Trophoblast cell (in vitro differentiated cells and primary cell): ENCODE measurements at regions not wholly inside any gene's neighbourhood (a gene's known extent, or its start where the extent isn't known, plus 50 kb on each side); places are given as distances from the start of the nearest gene placed in this dataset.

Source experiments
- DNase-seq, 2 donors: peaks; one replicate each; pipeline ENCODE4 v3.0.0-alpha.2; 2016
- H2AFZ ChIP-seq: 2 replicates; pipeline ENCODE4 v1.6.1; 2013; ENCODE audit warnings: low read length, moderate library complexity, mild to moderate bottlenecking; ENCODE audit not compliant: insufficient read depth, poor library complexity
- H2AK5ac ChIP-seq: 2 replicates; pipeline ENCODE4 v1.6.1; 2013; ENCODE audit warnings: mild to moderate bottlenecking, low read length
- H2BK120ac ChIP-seq: 2 replicates; pipeline ENCODE4 v1.6.1; 2013; ENCODE audit warnings: low read length, mild to moderate bottlenecking, moderate library complexity; ENCODE audit not compliant: insufficient read depth, poor library complexity
- H2BK12ac ChIP-seq: 2 replicates; pipeline ENCODE4 v1.6.1; 2013; ENCODE audit warnings: mild to moderate bottlenecking, low read length, moderate library complexity
- H2BK5ac ChIP-seq: 2 replicates; pipeline ENCODE4 v1.6.1; 2013; ENCODE audit warnings: low read length, low read depth, moderate library complexity, mild to moderate bottlenecking; ENCODE audit not compliant: poor library complexity
- H3K14ac ChIP-seq: 2 replicates; pipeline ENCODE4 v1.6.1; 2013; ENCODE audit warnings: mild to moderate bottlenecking, low read length
- H3K18ac ChIP-seq: 2 replicates; pipeline ENCODE4 v1.6.1; 2013; ENCODE audit warnings: mild to moderate bottlenecking, low read length
- H3K23ac ChIP-seq: 2 replicates; pipeline ENCODE4 v1.6.1; 2013; ENCODE audit warnings: low read length
- H3K27ac ChIP-seq: 2 replicates; pipeline ENCODE4 v1.5.1; 2013; ENCODE audit warnings: low read depth, mild to moderate bottlenecking, inconsistent platforms, low read length, moderate library complexity
- H3K27me3 ChIP-seq: 2 replicates; pipeline ENCODE4 v1.6.1; 2013; ENCODE audit warnings: inconsistent platforms, mild to moderate bottlenecking, low read length, moderate library complexity; ENCODE audit not compliant: insufficient read depth
- H3K36me3 ChIP-seq, 2 experiments: 1 replicate in 1 of 2; 2 replicates in 1 of 2; pipeline ENCODE4 v1.6.1; 2013; ENCODE audit warnings: low read length in 2 of 2, mild to moderate bottlenecking in 2 of 2, moderate library complexity in 1 of 2; ENCODE audit not compliant: insufficient read depth in 2 of 2, control insufficient read depth in 1 of 2
- H3K4ac ChIP-seq: 2 replicates; pipeline ENCODE4 v1.6.1; 2013; ENCODE audit warnings: low read depth, mild to moderate bottlenecking, low read length, moderate library complexity
- H3K4me1 ChIP-seq, 2 experiments: 1 replicate in 1 of 2; 2 replicates in 1 of 2; pipeline ENCODE4 v1.6.1; 2013; ENCODE audit warnings: low read length in 2 of 2, mild to moderate bottlenecking in 2 of 2, moderate library complexity in 1 of 2; ENCODE audit not compliant: insufficient read depth in 2 of 2, control insufficient read depth in 1 of 2
- H3K4me2 ChIP-seq: 2 replicates; pipeline ENCODE4 v1.6.1; 2013; ENCODE audit warnings: inconsistent platforms, mild to moderate bottlenecking, low read length, moderate library complexity
- H3K4me3 ChIP-seq: 2 replicates; pipeline ENCODE4 v1.5.1; 2013; ENCODE audit warnings: mild to moderate bottlenecking, low read depth, low read length, inconsistent platforms
- H3K79me1 ChIP-seq: one replicate; pipeline ENCODE4 v1.6.1; 2013; ENCODE audit warnings: low read length
- H3K79me2 ChIP-seq: 2 replicates; pipeline ENCODE4 v1.6.1; 2013; ENCODE audit warnings: low read length, mild to moderate bottlenecking; ENCODE audit not compliant: control insufficient read depth, insufficient read depth, poor library complexity
- H3K9ac ChIP-seq: 2 replicates; pipeline ENCODE4 v1.6.1; 2013; ENCODE audit warnings: mild to moderate bottlenecking, low read length
- H3K9me3 ChIP-seq: 2 replicates; pipeline ENCODE4 v1.6.1; 2013; ENCODE audit warnings: low read depth, mild to moderate bottlenecking, control low read depth, inconsistent platforms, low read length; ENCODE audit not compliant: insufficient read depth
- H4K12ac ChIP-seq: 2 replicates; pipeline ENCODE4 v1.6.1; 2013; ENCODE audit warnings: low read depth, mild to moderate bottlenecking, low read length, moderate library complexity
- H4K8ac ChIP-seq: 2 replicates; pipeline ENCODE4 v1.6.1; 2013; ENCODE audit warnings: low read depth, mild to moderate bottlenecking, low read length, moderate library complexity
- H4K91ac ChIP-seq: one replicate; pipeline ENCODE4 v1.6.1; 2013; ENCODE audit warnings: low read depth, mild to moderate bottlenecking, low read length, moderate library complexity
- WGBS: extraction: QIAGEN DNeasy Blood & Tissue Kit; methylation state at CpG from one replicate; pipeline ENCODE4 v1.1.7; 2013; ENCODE audit warnings: missing lambda C conversion rate; ENCODE audit not compliant: insufficient read length, insufficient coverage; ENCODE audit errors: extremely low coverage; 5-methylcytosine and 5-hydroxymethylcytosine counted together

GRCh38 chr5:124643336-124643735, 103.1 kb downstream of the ZNF608 start:
- Histone ChIP-seq H3K79me2 (peaks cover under 1% of the 10 kb centered on the region), H3K23ac (no peak overlapping the region), H2BK120ac (no peak overlapping the region), H3K18ac (no peak overlapping the region), H4K12ac (no peak overlapping the region), H3K27me3 (no peaks in the 10 kb centered on the region), H3K4ac (no peak overlapping the region), H3K14ac (no peak overlapping the region), H2AK5ac (no peak overlapping the region), H4K91ac (peak overlapping the region; percentile 8), H3K36me3 (peaks cover 8 to 9% of the 10 kb centered on the region in 2 experiments), H3K4me3 (no peak overlapping the region), H3K9ac (no peak overlapping the region), H3K79me1 (peaks cover 13% of the 10 kb centered on the region), H2AFZ (no peak overlapping the region), H2BK5ac (no peak overlapping the region), H3K9me3 (no peaks in the 10 kb centered on the region), H3K4me1 (peaks cover 7 to 8% of the 10 kb centered on the region in 2 experiments), H3K27ac (no peak overlapping the region), H4K8ac (no peak overlapping the region), H2BK12ac (no peak overlapping the region), H3K4me2 (no peak overlapping the region)
- no CpG with 5 or more reads among the region's 7 CpGs for WGBS
- no peak for DNase-seq

- no peak overlapping the region for H3K9ac ChIP-seq
- no peak overlapping the region for H3K23ac ChIP-seq
- peak overlapping the region; percentile 20 for H2BK120ac ChIP-seq
- peak overlapping the region; percentile 18 for H4K91ac ChIP-seq
- no peak overlapping the region for H2AFZ ChIP-seq
- H2BK12ac ChIP-seq = peak overlapping the region; percentile 96
- H3K18ac ChIP-seq = peak overlapping the region; percentile 88
- H3K36me3 ChIP-seq = peaks cover 6 to 8% of the 10 kb centered on the region in 2 experiments
- no peak overlapping the region for H3K27ac ChIP-seq
- no peak for DNase-seq
- no peak overlapping the region for H4K12ac ChIP-seq
- no CpG with 5 or more reads among the region's 2 CpGs for WGBS
- no peaks in the 10 kb centered on the region for H3K9me3 ChIP-seq
- H3K79me1 ChIP-seq = peaks cover 15% of the 10 kb centered on the region
- no peak overlapping the region for H4K8ac ChIP-seq
- H3K4me3 ChIP-seq = no peak overlapping the region
- no peak overlapping the region for H3K14ac ChIP-seq
- H3K4me1 ChIP-seq = peaks cover 2 to 5% of the 10 kb centered on the region in 2 experiments
- no peak overlapping the region for H3K4ac ChIP-seq
- H2BK5ac ChIP-seq = no peak overlapping the region
- H3K27me3 ChIP-seq = no peaks in the 10 kb centered on the region
- H2AK5ac ChIP-seq = peak overlapping the region; percentile 82
- H3K4me2 ChIP-seq = no peak overlapping the region
- no peaks in the 10 kb centered on the region for H3K79me2 ChIP-seq
These were observed 104.3 kb downstream of the ZNF608 start for GRCh38 chr5:124642151-124642550.

GRCh38 chr5:124641154-124641792, 105.2 kb downstream of the ZNF608 start:
- H3K23ac ChIP-seq = no peak overlapping the region
- H3K4me1 ChIP-seq = peaks cover 2 to 5% of the 10 kb centered on the region in 2 experiments
- H3K9ac ChIP-seq = peak overlapping the region; percentile 5
- H2BK120ac ChIP-seq = peak overlapping the region; percentile 88
- no peaks in the 10 kb centered on the region for H3K27me3 ChIP-seq
- H3K9me3 ChIP-seq = no peaks in the 10 kb centered on the region
- DNase-seq = no peak
- no peak overlapping the region for H2AFZ ChIP-seq
- no peak overlapping the region for H2BK5ac ChIP-seq
- H3K4ac ChIP-seq = peak overlapping the region; percentile 78
- no peaks in the 10 kb centered on the region for H3K79me2 ChIP-seq
- peak overlapping the region; percentile 64 for H2AK5ac ChIP-seq
- WGBS = no CpG with 5 or more reads among the region's 11 CpGs
- no peak overlapping the region for H3K18ac ChIP-seq
- peaks cover 6 to 8% of the 10 kb centered on the region in 2 experiments for H3K36me3 ChIP-seq
- H4K91ac ChIP-seq = peak overlapping the region; percentile 55
- H3K4me2 ChIP-seq = no peak overlapping the region
- H2BK12ac ChIP-seq = peak overlapping the region; percentile 98
- H3K27ac ChIP-seq = no peak overlapping the region
- no peak overlapping the region for H3K4me3 ChIP-seq
- H4K12ac ChIP-seq = no peak overlapping the region
- H3K79me1 ChIP-seq = peaks cover 13% of the 10 kb centered on the region
- H4K8ac ChIP-seq = no peak overlapping the region
- H3K14ac ChIP-seq = peak overlapping the region; percentile 84

DNA sequence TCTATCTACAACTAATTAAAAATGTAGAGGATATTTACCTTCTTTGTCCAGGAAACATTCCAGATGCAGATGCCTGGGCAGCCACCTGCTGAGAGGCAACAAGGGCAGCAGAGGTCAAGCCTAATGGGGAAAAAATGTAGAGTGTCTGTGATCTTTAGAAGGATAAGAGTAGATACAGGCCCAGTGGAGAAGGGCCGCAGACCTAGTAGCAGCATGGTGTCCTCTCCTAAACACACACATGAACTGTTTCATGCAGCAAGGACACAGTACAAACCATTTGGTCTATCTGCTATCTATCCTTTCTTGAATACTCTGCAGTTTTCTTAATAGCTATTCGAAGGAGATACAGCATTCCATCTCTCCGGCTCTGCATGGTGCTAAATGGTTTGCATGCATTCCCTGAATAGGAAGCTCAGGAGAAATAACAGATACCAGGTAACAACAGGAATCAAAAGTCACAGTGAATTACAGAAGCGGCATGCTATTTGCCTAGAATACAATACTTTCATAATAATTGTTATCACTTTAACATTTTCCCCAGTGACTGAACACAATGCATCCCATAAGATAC, 107.3 kb downstream of the ZNF608 start:
- Histone ChIP-seq H3K4me1 (peaks cover 4 to 8% of the 10 kb centered on the region in 2 experiments), H2AFZ (no peak overlapping the region), H3K9ac (no peak overlapping the region), H3K79me1 (peaks cover 13% of the 10 kb centered on the region), H3K23ac (no peak overlapping the region), H3K36me3 (peaks cover 4 to 5% of the 10 kb centered on the region in 2 experiments), H2BK120ac (no peak overlapping the region), H3K14ac (no peak overlapping the region), H2BK5ac (no peak overlapping the region), H3K4me2 (no peak overlapping the region), H3K79me2 (no peaks in the 10 kb centered on the region), H4K8ac (no peak overlapping the region), H3K18ac (no peak overlapping the region), H4K91ac (no peak overlapping the region), H4K12ac (no peak overlapping the region), H3K4ac (no peak overlapping the region), H3K27ac (peak overlapping the region; percentile 76), H2AK5ac (no peak overlapping the region), H3K27me3 (no peaks in the 10 kb centered on the region), H3K9me3 (no peaks in the 10 kb centered on the region), H3K4me3 (no peak overlapping the region), H2BK12ac (no peak overlapping the region)
- DNase-seq = peak; percentile 49 to 88
- no CpG with 5 or more reads among the region's 4 CpGs for WGBS
